ENCODE measurements at regions not wholly inside any gene's neighbourhood (a gene's known extent, or its start where the extent isn't known, plus 50 kb on each side); places are given as distances from the start of the nearest gene placed in this dataset.
"Not testable (repeated sequence)": the region's sequence is repeated elsewhere in the genome, so short reads cannot be mapped to it uniquely, and the experiment has no call there.

GRCh38 chr5:123708074-123708806, 196.3 kb downstream of the CSNK1G3 start:
- no peak for DNase-seq (ENCODE audit: extremely low spot score, insufficient read length, low read depth)

GRCh38 chr5:123706531-123706930, 194.6 kb downstream of the CSNK1G3 start:
- FAIRE-seq = no peak
- DNase-seq (ENCODE audit: extremely low spot score, insufficient read length, low read depth) = no peak

More at GRCh38 chr5:123708074-123708806, 196.3 kb downstream of the CSNK1G3 start:
- no peak for FAIRE-seq

- no peak for DNase-seq (ENCODE audit: extremely low spot score, insufficient read length, low read depth)
- no peak for FAIRE-seq
These were observed 193.8 kb downstream of the CSNK1G3 start for GRCh38 chr5:123705741-123706140.

GRCh38 chr5:123701511-123702200, 189.7 kb downstream of the CSNK1G3 start:
- FAIRE-seq (no peak), DNase-seq (ENCODE audit: extremely low spot score, insufficient read length, low read depth) (no peak)

- DNase-seq (ENCODE audit: extremely low spot score, insufficient read length, low read depth) = no peak
- no peak for FAIRE-seq
These were observed 188.8 kb downstream of the CSNK1G3 start for GRCh38 chr5:123700624-123701287.

GRCh38 chr5:123699571-123699970, 187.6 kb downstream of the CSNK1G3 start:
- FAIRE-seq (no peak), DNase-seq (ENCODE audit: extremely low spot score, insufficient read length, low read depth) (no peak)

GRCh38 chr5:123698937-123699336, 187.0 kb downstream of the CSNK1G3 start:
- not testable (repeated sequence) for FAIRE-seq; DNase-seq (ENCODE audit: extremely low spot score, insufficient read length, low read depth)

- DNase-seq (ENCODE audit: extremely low spot score, insufficient read length, low read depth) (no peak), FAIRE-seq (no peak)
These were observed 185.0 kb downstream of the CSNK1G3 start for GRCh38 chr5:123696921-123697341.

GRCh38 chr5:123690821-123691220, 178.8 kb downstream of the CSNK1G3 start:
- FAIRE-seq = no peak
- no peak for DNase-seq (ENCODE audit: extremely low spot score, insufficient read length, low read depth)

- FAIRE-seq (no peak), DNase-seq (ENCODE audit: extremely low spot score, insufficient read length, low read depth) (no peak)
These were observed 169.1 kb downstream of the CSNK1G3 start for GRCh38 chr5:123681061-123681460.

GRCh38 chr5:123673107-123673506, 161.1 kb downstream of the CSNK1G3 start:
- DNase-seq (ENCODE audit: extremely low spot score, insufficient read length, low read depth) (no peak), FAIRE-seq (no peak)

GRCh38 chr5:123671711-123672456, 159.9 kb downstream of the CSNK1G3 start:
- FAIRE-seq (no peak), DNase-seq (ENCODE audit: extremely low spot score, insufficient read length, low read depth) (no peak)

- peak; percentile 1 for DNase-seq (ENCODE audit: extremely low spot score, insufficient read length, low read depth)
- FAIRE-seq = peak; percentile 73
These were observed 159.1 kb downstream of the CSNK1G3 start for GRCh38 chr5:123671042-123671441.

Data from GM18507 (cell line).